HL-60 (cell line): ENCODE measurements at regions not wholly inside any gene's neighbourhood (a gene's known extent, or its start where the extent isn't known, plus 50 kb on each side); places are given as distances from the start of the nearest gene placed in this dataset.

Source experiments
- DNase-seq, 2 experiments: peaks; one replicate each; pipeline ENCODE4 v3.0.0-alpha.2; 2010 to 2020; ENCODE audit warnings: low read depth in 1 of 2, low spot score in 1 of 2
- H3K27ac ChIP-seq: fragments of 250-450 bp; sonication (Bioruptor Pico); replicated peaks from 2 replicates; pipeline ENCODE4 v1.5.1; 2020; ENCODE audit warnings: mild to moderate bottlenecking, moderate library complexity
- H3K27me3 ChIP-seq: fragments of 250-450 bp; sonication (Bioruptor Pico); 2 replicates; pipeline ENCODE4 v1.5.1; 2021; ENCODE audit warnings: mild to moderate bottlenecking, moderate library complexity; ENCODE audit not compliant: insufficient read depth, poor library complexity, severe bottlenecking
- H3K4me3 ChIP-seq: replicated peaks from 2 replicates; pipeline ENCODE4 v1.5.1; 2011; ENCODE audit warnings: mild to moderate bottlenecking, control low read depth, low read length; ENCODE audit not compliant: insufficient read depth
- GABPA ChIP-seq: IDR thresholded peaks from 2 replicates; pipeline ENCODE4 v1.6.1; 2012; ENCODE audit warnings: low read depth
- POLR2AphosphoS5 ChIP-seq: IDR thresholded peaks from 2 replicates; pipeline ENCODE4 v1.6.1; 2012; ENCODE audit warnings: low read depth
- SPI1 ChIP-seq: IDR thresholded peaks from 2 replicates; pipeline ENCODE4 v1.6.1; 2012; ENCODE audit warnings: low read depth, mild to moderate bottlenecking, borderline replicate concordance
- TF ChIP-seq, protein P1 (sequence below): IDR thresholded peaks from 2 replicates; pipeline ENCODE4 v1.6.1; 2012; ENCODE audit warnings: low read depth; ENCODE audit not compliant: insufficient replicate concordance
- TF ChIP-seq, protein P2 (sequence below): IDR thresholded peaks from one replicate; pipeline ENCODE4 v1.5.1; 2011; ENCODE audit warnings: low read length, control low read depth, inconsistent platforms; ENCODE audit not compliant: insufficient read depth

DNA sequence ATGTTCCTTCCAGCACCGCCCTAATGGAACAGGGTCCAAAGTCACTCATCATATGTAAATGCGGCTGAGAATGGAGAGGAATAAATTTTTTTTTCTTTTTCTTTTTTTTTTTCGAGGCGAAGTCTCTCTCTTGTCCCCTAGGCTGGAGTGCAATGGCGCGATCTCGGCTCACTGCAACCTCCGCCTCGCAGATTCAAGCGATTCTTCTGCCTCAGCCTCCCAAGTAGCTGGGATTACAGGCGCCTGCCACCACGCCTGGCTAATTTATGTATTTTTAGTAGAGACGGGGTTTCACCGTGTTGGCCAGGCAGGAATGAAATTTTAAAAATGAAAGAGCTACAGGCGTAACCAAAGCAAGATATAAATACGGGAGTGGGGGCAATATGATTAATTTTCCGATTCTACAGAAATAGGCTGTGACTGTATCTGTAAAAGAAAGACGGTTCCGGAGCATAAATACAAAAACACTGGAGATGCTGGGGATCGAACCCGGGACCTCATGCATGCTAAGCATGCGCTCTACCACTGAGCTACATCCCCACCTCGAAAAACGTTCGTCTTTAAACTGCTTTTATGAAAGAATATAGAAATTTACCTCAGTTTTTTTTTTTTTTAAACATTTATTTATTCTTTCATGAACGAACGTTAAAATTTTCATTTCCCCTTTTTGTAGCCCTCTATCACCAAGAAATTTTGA lies 132.2 kb downstream of the GPX5 start:
- Histone ChIP-seq H3K27me3 (no peaks in the 10 kb centered on the region), H3K27ac (no peak overlapping the region), H3K4me3 (peak overlapping the region; percentile 72)
- DNase-seq = peak; percentile 16 to 52
- TF ChIP-seq POLR2AphosphoS5 (no peak), GABPA (no peak), SPI1 (no peak)
- TF ChIP-seq, protein P1, sequence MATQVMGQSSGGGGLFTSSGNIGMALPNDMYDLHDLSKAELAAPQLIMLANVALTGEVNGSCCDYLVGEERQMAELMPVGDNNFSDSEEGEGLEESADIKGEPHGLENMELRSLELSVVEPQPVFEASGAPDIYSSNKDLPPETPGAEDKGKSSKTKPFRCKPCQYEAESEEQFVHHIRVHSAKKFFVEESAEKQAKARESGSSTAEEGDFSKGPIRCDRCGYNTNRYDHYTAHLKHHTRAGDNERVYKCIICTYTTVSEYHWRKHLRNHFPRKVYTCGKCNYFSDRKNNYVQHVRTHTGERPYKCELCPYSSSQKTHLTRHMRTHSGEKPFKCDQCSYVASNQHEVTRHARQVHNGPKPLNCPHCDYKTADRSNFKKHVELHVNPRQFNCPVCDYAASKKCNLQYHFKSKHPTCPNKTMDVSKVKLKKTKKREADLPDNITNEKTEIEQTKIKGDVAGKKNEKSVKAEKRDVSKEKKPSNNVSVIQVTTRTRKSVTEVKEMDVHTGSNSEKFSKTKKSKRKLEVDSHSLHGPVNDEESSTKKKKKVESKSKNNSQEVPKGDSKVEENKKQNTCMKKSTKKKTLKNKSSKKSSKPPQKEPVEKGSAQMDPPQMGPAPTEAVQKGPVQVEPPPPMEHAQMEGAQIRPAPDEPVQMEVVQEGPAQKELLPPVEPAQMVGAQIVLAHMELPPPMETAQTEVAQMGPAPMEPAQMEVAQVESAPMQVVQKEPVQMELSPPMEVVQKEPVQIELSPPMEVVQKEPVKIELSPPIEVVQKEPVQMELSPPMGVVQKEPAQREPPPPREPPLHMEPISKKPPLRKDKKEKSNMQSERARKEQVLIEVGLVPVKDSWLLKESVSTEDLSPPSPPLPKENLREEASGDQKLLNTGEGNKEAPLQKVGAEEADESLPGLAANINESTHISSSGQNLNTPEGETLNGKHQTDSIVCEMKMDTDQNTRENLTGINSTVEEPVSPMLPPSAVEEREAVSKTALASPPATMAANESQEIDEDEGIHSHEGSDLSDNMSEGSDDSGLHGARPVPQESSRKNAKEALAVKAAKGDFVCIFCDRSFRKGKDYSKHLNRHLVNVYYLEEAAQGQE = no peak
- TF ChIP-seq, protein P2, sequence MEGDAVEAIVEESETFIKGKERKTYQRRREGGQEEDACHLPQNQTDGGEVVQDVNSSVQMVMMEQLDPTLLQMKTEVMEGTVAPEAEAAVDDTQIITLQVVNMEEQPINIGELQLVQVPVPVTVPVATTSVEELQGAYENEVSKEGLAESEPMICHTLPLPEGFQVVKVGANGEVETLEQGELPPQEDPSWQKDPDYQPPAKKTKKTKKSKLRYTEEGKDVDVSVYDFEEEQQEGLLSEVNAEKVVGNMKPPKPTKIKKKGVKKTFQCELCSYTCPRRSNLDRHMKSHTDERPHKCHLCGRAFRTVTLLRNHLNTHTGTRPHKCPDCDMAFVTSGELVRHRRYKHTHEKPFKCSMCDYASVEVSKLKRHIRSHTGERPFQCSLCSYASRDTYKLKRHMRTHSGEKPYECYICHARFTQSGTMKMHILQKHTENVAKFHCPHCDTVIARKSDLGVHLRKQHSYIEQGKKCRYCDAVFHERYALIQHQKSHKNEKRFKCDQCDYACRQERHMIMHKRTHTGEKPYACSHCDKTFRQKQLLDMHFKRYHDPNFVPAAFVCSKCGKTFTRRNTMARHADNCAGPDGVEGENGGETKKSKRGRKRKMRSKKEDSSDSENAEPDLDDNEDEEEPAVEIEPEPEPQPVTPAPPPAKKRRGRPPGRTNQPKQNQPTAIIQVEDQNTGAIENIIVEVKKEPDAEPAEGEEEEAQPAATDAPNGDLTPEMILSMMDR = no peak

DNA sequence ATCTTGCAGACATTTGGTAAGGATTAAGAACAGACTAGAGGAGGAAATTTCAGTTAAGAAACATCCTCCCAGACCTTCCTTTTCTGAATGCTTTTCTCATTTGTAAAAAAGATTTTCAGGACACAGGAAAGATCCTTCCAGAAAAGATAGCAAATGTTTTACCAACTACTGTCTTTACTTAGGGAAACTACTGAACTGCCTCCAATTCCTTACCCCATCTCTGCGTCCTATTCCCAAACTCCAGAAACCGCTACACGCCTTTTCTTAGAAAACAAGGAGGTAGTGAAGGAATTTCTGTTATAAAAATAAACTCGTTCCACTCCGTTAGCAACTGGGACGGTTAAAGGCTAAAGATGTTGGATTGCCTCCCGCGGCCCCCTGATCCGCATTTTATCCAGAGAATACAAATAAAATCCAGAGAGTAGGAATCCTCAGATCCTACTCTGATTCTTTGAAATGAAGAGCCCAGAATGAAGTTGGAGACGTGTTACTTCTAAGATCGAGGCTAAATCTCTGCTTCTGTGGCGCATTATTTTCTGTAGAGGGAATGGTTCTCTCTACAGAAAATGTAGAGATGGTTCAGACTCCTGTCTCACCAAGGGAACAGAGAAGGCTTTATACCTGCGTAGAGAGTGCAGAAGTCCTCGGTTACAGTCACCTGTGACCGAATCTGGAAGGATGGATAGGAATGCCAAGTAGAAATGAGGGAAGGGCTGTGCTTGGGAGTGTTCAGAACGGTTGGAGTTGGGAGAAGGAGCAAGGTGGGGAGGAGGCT lies 133.0 kb downstream of the GPX5 start:
- DNase-seq = no peak
- TF ChIP-seq, protein P1 = no peak
- TF ChIP-seq POLR2AphosphoS5 = no peak
- TF ChIP-seq GABPA = no peak
- TF ChIP-seq SPI1 = no peak
- TF ChIP-seq, protein P2 = no peak
- Histone ChIP-seq H3K27me3 (no peaks in the 10 kb centered on the region), H3K4me3 (peak overlapping the region; percentile 72), H3K27ac (no peak overlapping the region)

DNA sequence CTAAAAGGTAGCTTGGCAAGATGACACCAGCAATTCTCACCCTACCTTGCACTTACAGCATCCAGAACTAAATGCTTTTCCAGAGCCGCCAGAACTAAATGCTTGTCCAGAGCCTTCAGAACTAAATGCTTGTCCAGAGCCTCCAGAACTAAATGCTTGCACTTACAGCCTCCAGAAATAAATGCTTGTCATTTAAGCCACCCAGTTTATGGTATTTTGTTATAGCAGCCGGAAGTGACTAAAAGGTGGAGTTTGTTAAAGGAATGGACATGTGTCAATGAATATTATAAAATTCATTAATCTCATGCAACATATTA lies 133.5 kb downstream of the GPX5 start:
- Histone ChIP-seq H3K4me3 (peak overlapping the region; percentile 72), H3K27ac (no peak overlapping the region)
- no peak for DNase-seq

More for the DNA sequence above, 133.5 kb downstream of the GPX5 start:
- no peak for TF ChIP-seq POLR2AphosphoS5
- no peak for TF ChIP-seq SPI1
- TF ChIP-seq GABPA = no peak
- TF ChIP-seq, protein P2 = no peak
- TF ChIP-seq, protein P1 = no peak
- no peaks in the 10 kb centered on the region for H3K27me3 ChIP-seq
